NCI-H128 (cell line): ENCODE measurements at regions not wholly inside any gene's neighbourhood (a gene's known extent, or its start where the extent isn't known, plus 50 kb on each side); places are given as distances from the start of the nearest gene placed in this dataset.
"Not testable (repeated sequence)": the region's sequence is repeated elsewhere in the genome, so short reads cannot be mapped to it uniquely, and the experiment has no call there.

Experiments
- DNase-seq: peaks from one replicate; lab custom pipeline; 2025; ENCODE audit not compliant: unreplicated experiment; lab: John Stamatoyannopoulos, UW

- no peak for DNase-seq
These were observed 52.6 kb upstream of the ICA1 start for GRCh38 chr7:8314566-8314965.

GRCh38 chr7:8319115-8319514 is 57.1 kb upstream of the ICA1 start:
- no peak for DNase-seq

- DNase-seq = no peak
These were observed 58.2 kb upstream of the ICA1 start for GRCh38 chr7:8320174-8320573.

GRCh38 chr7:8321312-8321711 is 59.3 kb upstream of the ICA1 start:
- no peak for DNase-seq

- no peak for DNase-seq
These were observed 60.7 kb upstream of the ICA1 start for GRCh38 chr7:8322667-8323066.

GRCh38 chr7:8325067-8325466 is 63.1 kb upstream of the ICA1 start:
- DNase-seq = no peak

- no peak for DNase-seq
These were observed 65.2 kb upstream of the ICA1 start for GRCh38 chr7:8327199-8327598.

- no peak for DNase-seq
These were observed 76.2 kb upstream of the ICA1 start for GRCh38 chr7:8338206-8338605.

GRCh38 chr7:8343556-8343955 is 81.6 kb upstream of the ICA1 start:
- DNase-seq = peak; percentile 59

- not testable (repeated sequence) for DNase-seq
These were observed 85.4 kb upstream of the ICA1 start for GRCh38 chr7:8347395-8347794.

- not testable (repeated sequence) for DNase-seq
These were observed 81.8 kb upstream of the NXPH1 start for GRCh38 chr7:8351654-8352053.

- DNase-seq = no peak
These were observed 79.4 kb upstream of the NXPH1 start for GRCh38 chr7:8353991-8354390.

- DNase-seq = no peak
These were observed 78.9 kb upstream of the NXPH1 start for GRCh38 chr7:8354503-8354902.

- no peak for DNase-seq
These were observed 77.3 kb upstream of the NXPH1 start for GRCh38 chr7:8356071-8356470.

- no peak for DNase-seq
These were observed 75.9 kb upstream of the NXPH1 start for GRCh38 chr7:8357536-8357935.

- no peak for DNase-seq
These were observed 72.8 kb upstream of the NXPH1 start for GRCh38 chr7:8360564-8361153.

GRCh38 chr7:8362723-8363369 is 70.6 kb upstream of the NXPH1 start:
- DNase-seq = no peak

GRCh38 chr7:8363407-8364015 is 69.9 kb upstream of the NXPH1 start:
- DNase-seq = no peak

- DNase-seq = no peak
These were observed 67.8 kb upstream of the NXPH1 start for GRCh38 chr7:8365499-8366110.

GRCh38 chr7:8368007-8368406 is 65.4 kb upstream of the NXPH1 start:
- not testable (repeated sequence) for DNase-seq

- DNase-seq = no peak
These were observed 61.7 kb upstream of the NXPH1 start for GRCh38 chr7:8371742-8372141.

- no peak for DNase-seq
These were observed 59.6 kb upstream of the NXPH1 start for GRCh38 chr7:8373851-8374250.
